ENCODE measurements at regions not wholly inside any gene's neighbourhood (a gene's known extent, or its start where the extent isn't known, plus 50 kb on each side); places are given as distances from the start of the nearest gene placed in this dataset.
"Not testable (repeated sequence)": the region's sequence is repeated elsewhere in the genome, so short reads cannot be mapped to it uniquely, and the experiment has no call there.

- H3K27me3 Mint-ChIP-seq (ENCODE audit: insufficient read depth, unreplicated experiment): no peaks in the 10 kb centered on the region
- BruUV-seq (replicated peaks): no TSS peak
- peaks cover 7% of the 10 kb centered on the region for H3K4me1 Mint-ChIP-seq (ENCODE audit: insufficient read depth, unreplicated experiment)
- TF ChIP-seq CTCF (IDR thresholded peaks at IDR 0.05; ENCODE audit: unreplicated experiment): no peak
- H3K36me3 Mint-ChIP-seq (ENCODE audit: insufficient read depth, unreplicated experiment): no peaks in the 10 kb centered on the region
- peak overlapping the region; percentile 88 for H3K4me3 Mint-ChIP-seq (ENCODE audit: unreplicated experiment)
- CTCF ChIA-PET: interaction anchor here (0.6 to 5.7 kb wide), 33 partner anchors 8 to 1457 kb away, joined by 3 to 92 read pairs (median 3); partner anchors contain the start of genes MRPL57 and SKA3
- intact Hi-C loops (cut with micrococcal nuclease): loop anchor here (1.0 to 5.0 kb wide), 2 partner anchors 120 to 182 kb away; partner anchors contain the start of genes MRPL57 and SKA3
- POLR2A ChIA-PET: interaction anchor here (0.6 to 4.2 kb wide), 12 partner anchors 9 to 396 kb away, joined by 3 to 43 read pairs (median 6); partner anchors contain the start of genes MICU2, MRPL57, SKA3 and XPO4
- no peaks in the 10 kb centered on the region for H3K9me3 Mint-ChIP-seq (ENCODE audit: unreplicated experiment)
- DNase-seq (ENCODE audit: unreplicated experiment): no peak
- peak overlapping the region; percentile 82 for H3K27ac Mint-ChIP-seq (ENCODE audit: low read depth, unreplicated experiment)
These were observed 121.0 kb downstream of the MRPL57 start for GRCh38 chr13:21297447-21297846.

- Mint-ChIP-seq H3K4me1 (ENCODE audit: insufficient read depth, unreplicated experiment) (peaks cover 7% of the 10 kb centered on the region), H3K9me3 (ENCODE audit: unreplicated experiment) (no peaks in the 10 kb centered on the region), H3K4me3 (ENCODE audit: unreplicated experiment) (peak overlapping the region; percentile 88), H3K27me3 (ENCODE audit: insufficient read depth, unreplicated experiment) (no peaks in the 10 kb centered on the region), H3K36me3 (ENCODE audit: insufficient read depth, unreplicated experiment) (peaks cover 5% of the 10 kb centered on the region), H3K27ac (ENCODE audit: low read depth, unreplicated experiment) (peak overlapping the region; percentile 82)
- POLR2A ChIA-PET: interaction anchor here (0.6 to 4.2 kb wide), 16 partner anchors 9 to 396 kb away, joined by 3 to 43 read pairs (median 4); partner anchors contain the start of genes MICU2, MRPL57, SKA3 and XPO4
- CTCF ChIA-PET: interaction anchor here (0.6 to 5.7 kb wide), 34 partner anchors 8 to 1313 kb away, joined by 3 to 92 read pairs (median 4); partner anchors contain the start of genes MRPL57, SKA3 and ZDHHC20
- intact Hi-C loops (cut with micrococcal nuclease): loop anchor here (1.0 to 5.0 kb wide), 3 partner anchors 121 to 181 kb away; partner anchors contain the start of genes MRPL57, SKA3 and ZDHHC20
- peak; percentile 83 for TF ChIP-seq CTCF (IDR thresholded peaks at IDR 0.05; ENCODE audit: unreplicated experiment)
- BruUV-seq (replicated peaks): TSS peak; percentile 40
- DNase-seq (ENCODE audit: unreplicated experiment): peak; percentile 91
These were observed 121.7 kb downstream of the MRPL57 start for GRCh38 chr13:21297914-21298831.

- intact Hi-C loops (cut with micrococcal nuclease): no loop called here
- POLR2A ChIA-PET: no interaction called here
- no peak for TF ChIP-seq CTCF (IDR thresholded peaks at IDR 0.05; ENCODE audit: unreplicated experiment)
- no peaks in the 10 kb centered on the region for H3K27me3 Mint-ChIP-seq (ENCODE audit: insufficient read depth, unreplicated experiment)
- no peak for DNase-seq (ENCODE audit: unreplicated experiment)
- BruUV-seq (replicated peaks): no TSS peak
- H3K27ac Mint-ChIP-seq (ENCODE audit: low read depth, unreplicated experiment): no peak overlapping the region
- no peaks in the 10 kb centered on the region for H3K4me1 Mint-ChIP-seq (ENCODE audit: insufficient read depth, unreplicated experiment)
- CTCF ChIA-PET: interaction anchor here (1.0 kb wide), 1 partner anchor 173 kb away, joined by 3 read pairs; no protein-coding TSS in a partner anchor
- H3K9me3 Mint-ChIP-seq (ENCODE audit: unreplicated experiment): no peaks in the 10 kb centered on the region
- no peak overlapping the region for H3K4me3 Mint-ChIP-seq (ENCODE audit: unreplicated experiment)
- peaks cover 5% of the 10 kb centered on the region for H3K36me3 Mint-ChIP-seq (ENCODE audit: insufficient read depth, unreplicated experiment)
These were observed 127.8 kb downstream of the MRPL57 start for GRCh38 chr13:21304256-21304655.

- CTCF ChIA-PET: interaction anchor here (0.5 to 0.7 kb wide), 2 partner anchors 9 to 402 kb away, joined by 3 read pairs; no protein-coding TSS in a partner anchor
- H3K27me3 Mint-ChIP-seq (ENCODE audit: insufficient read depth, unreplicated experiment); H3K4me1 Mint-ChIP-seq (ENCODE audit: insufficient read depth, unreplicated experiment); BruUV-seq (replicated peaks); H3K9me3 Mint-ChIP-seq (ENCODE audit: unreplicated experiment); H3K36me3 Mint-ChIP-seq (ENCODE audit: insufficient read depth, unreplicated experiment); intact Hi-C loops (cut with micrococcal nuclease); H3K27ac Mint-ChIP-seq (ENCODE audit: low read depth, unreplicated experiment); DNase-seq (ENCODE audit: unreplicated experiment); H3K4me3 Mint-ChIP-seq (ENCODE audit: unreplicated experiment): not testable (repeated sequence)
- POLR2A ChIA-PET: interaction anchor here (5.0 kb wide), 1 partner anchor 9 kb away, joined by 41 read pairs; no protein-coding TSS in a partner anchor
These were observed 130.0 kb downstream of the MRPL57 start for GRCh38 chr13:21306300-21307073.

- H3K4me1 Mint-ChIP-seq (ENCODE audit: insufficient read depth, unreplicated experiment); DNase-seq (ENCODE audit: unreplicated experiment); H3K9me3 Mint-ChIP-seq (ENCODE audit: unreplicated experiment); H3K27ac Mint-ChIP-seq (ENCODE audit: low read depth, unreplicated experiment); H3K4me3 Mint-ChIP-seq (ENCODE audit: unreplicated experiment); intact Hi-C loops (cut with micrococcal nuclease); BruUV-seq (replicated peaks); H3K27me3 Mint-ChIP-seq (ENCODE audit: insufficient read depth, unreplicated experiment); H3K36me3 Mint-ChIP-seq (ENCODE audit: insufficient read depth, unreplicated experiment): not testable (repeated sequence)
- ChIA-PET CTCF (interaction anchor here (0.6 to 5.6 kb wide), 3 partner anchors 8 to 705 kb away, joined by 3 to 52 read pairs (median 19); no protein-coding TSS in a partner anchor), POLR2A (interaction anchor here (5.0 kb wide), 1 partner anchor 9 kb away, joined by 41 read pairs; no protein-coding TSS in a partner anchor)
These were observed 130.7 kb downstream of the MRPL57 start for GRCh38 chr13:21307158-21307557.

Measured in MCF 10A (cell line).